CD4-positive, alpha-beta memory T cell (primary cell): ENCODE measurements at regions not wholly inside any gene's neighbourhood (a gene's known extent, or its start where the extent isn't known, plus 50 kb on each side); places are given as distances from the start of the nearest gene placed in this dataset.

Source experiments
- CTCF ChIA-PET: fragments of 350-600 bp; sonication (Branson Sonifier 250); formaldehyde crosslinking; loops from one replicate; lab custom pipeline; 2021; ENCODE audit warnings: inconsistent platforms; ENCODE audit not compliant: partially characterized antibody; lab: Charles Lee
- POLR2A ChIA-PET: fragments of 350-600 bp; sonication (Branson Sonifier 250); formaldehyde crosslinking; loops from one replicate; lab custom pipeline; 2021; ENCODE audit not compliant: partially characterized antibody; lab: Charles Lee
- DNase-seq, 5 donors: peaks; one replicate each; pipeline versions ENCODE4 v3.0.0 to v3.0.0-alpha.2; 2020 to 2022; ENCODE audit warnings: mixed read lengths in 1 of 5
- H3K27ac ChIP-seq: one replicate; pipeline ENCODE4 v1.7.0; 2013; ENCODE audit warnings: low read depth, low read length
- H3K27me3 ChIP-seq: 2 replicates; pipeline ENCODE4 v1.7.0; 2013; ENCODE audit warnings: mild to moderate bottlenecking, low read length, moderate library complexity; ENCODE audit not compliant: insufficient read depth
- H3K36me3 ChIP-seq: 2 replicates; pipeline ENCODE4 v1.7.0; 2013; ENCODE audit warnings: mild to moderate bottlenecking, low read length, moderate library complexity; ENCODE audit not compliant: insufficient read depth
- H3K4me1 ChIP-seq: 2 replicates; pipeline ENCODE4 v1.7.0; 2013; ENCODE audit warnings: mild to moderate bottlenecking, low read length, moderate library complexity; ENCODE audit not compliant: insufficient read depth
- H3K4me3 ChIP-seq, 2 donors: one replicate each; pipeline ENCODE4 v1.7.0; 2013; ENCODE audit warnings: low read length in 2 of 2, mild to moderate bottlenecking in 1 of 2
- H3K9me3 ChIP-seq, 2 donors: one replicate each; pipeline ENCODE4 v1.7.0; 2013; ENCODE audit warnings: low read length in 2 of 2, control low read depth in 1 of 2; ENCODE audit not compliant: control insufficient read depth in 1 of 2
- H3K27ac Mint-ChIP-seq, 7 donors: one replicate each; pipeline ENCODE4 v1.8.0; 2020 to 2021; ENCODE audit warnings: mixed read lengths in 7 of 7, mild to moderate bottlenecking in 6 of 7, inconsistent platforms in 3 of 7, moderate library complexity in 3 of 7
- H3K27me3 Mint-ChIP-seq, 2 donors: one replicate each; pipeline ENCODE4 v1.8.0; 2020 to 2021; ENCODE audit warnings: mixed read lengths in 2 of 2
- H3K36me3 Mint-ChIP-seq, 2 donors: one replicate each; pipeline ENCODE4 v1.8.0; 2020 to 2021; ENCODE audit warnings: mixed read lengths in 2 of 2, inconsistent platforms in 1 of 2, mild to moderate bottlenecking in 1 of 2
- H3K4me1 Mint-ChIP-seq, 4 donors: one replicate each; pipeline ENCODE4 v1.8.0; 2020 to 2021; ENCODE audit warnings: mixed read lengths in 4 of 4, mild to moderate bottlenecking in 1 of 4
- H3K4me3 Mint-ChIP-seq, 8 donors: one replicate each; pipeline ENCODE4 v1.8.0; 2020 to 2021; ENCODE audit warnings: mixed read lengths in 8 of 8, mild to moderate bottlenecking in 7 of 8, moderate library complexity in 6 of 8, inconsistent platforms in 3 of 8
- H3K9me3 Mint-ChIP-seq, 8 donors: one replicate each; pipeline ENCODE4 v1.8.0; 2020 to 2021; ENCODE audit warnings: mixed read lengths in 8 of 8, mild to moderate bottlenecking in 5 of 8, inconsistent platforms in 3 of 8, moderate library complexity in 1 of 8
- intact Hi-C: fragments of 100-400 bp; cut with micrococcal nuclease; formaldehyde crosslinking; loops from one replicate; pipeline ENCODE4 v1.15.1; 2023

GRCh38 chr6:81568973-81569372, 183.5 kb downstream of the TENT5A start:
- Histone ChIP-seq H3K4me1 (no peaks in the 10 kb centered on the region), H3K9me3 (no peaks in the 10 kb centered on the region), H3K27ac (no peak overlapping the region), H3K4me3 (no peak overlapping the region), H3K27me3 (no peaks in the 10 kb centered on the region), H3K36me3 (no peaks in the 10 kb centered on the region)
- Mint-ChIP-seq H3K27ac (no peak overlapping the region), H3K27me3 (no peaks in the 10 kb centered on the region), H3K36me3 (no peaks in the 10 kb centered on the region), H3K4me3 (no peak overlapping the region), H3K4me1 (no peaks in the 10 kb centered on the region), H3K9me3 (peaks cover 0 to 10% (median 2%) of the 10 kb centered on the region in 8 donors)
- POLR2A ChIA-PET = no interaction called here
- intact Hi-C loops = no loop called here
- CTCF ChIA-PET = no interaction called here
- DNase-seq = no peak

DNA sequence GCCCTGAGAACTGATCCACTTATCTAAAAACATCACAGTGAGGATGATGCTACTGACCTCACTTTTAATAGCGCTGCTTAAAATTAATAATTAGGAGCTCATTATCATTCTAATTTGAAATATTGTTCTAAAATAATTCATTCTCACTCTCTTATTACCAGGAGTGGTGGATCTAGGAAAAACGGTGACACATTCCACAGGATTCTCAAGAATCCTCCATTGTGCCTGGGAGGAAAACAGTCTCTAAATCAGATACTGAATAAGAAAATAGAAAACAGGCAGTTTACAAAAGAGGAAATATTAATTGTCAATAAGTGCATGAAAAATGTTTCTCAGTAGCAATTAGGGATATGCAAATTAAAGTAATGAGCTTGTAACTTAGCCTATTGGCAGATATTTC, 187.4 kb downstream of the TENT5A start:
- Histone ChIP-seq H3K27ac (no peak overlapping the region), H3K27me3 (no peaks in the 10 kb centered on the region), H3K4me1 (no peaks in the 10 kb centered on the region), H3K36me3 (no peaks in the 10 kb centered on the region), H3K4me3 (no peak overlapping the region), H3K9me3 (no peaks in the 10 kb centered on the region)
- Mint-ChIP-seq H3K4me1 (no peaks in the 10 kb centered on the region), H3K4me3 (no peak overlapping the region), H3K27me3 (no peaks in the 10 kb centered on the region), H3K9me3 (peaks cover 0 to 9% (median under 1%) of the 10 kb centered on the region in 8 donors), H3K27ac (no peak overlapping the region), H3K36me3 (no peaks in the 10 kb centered on the region)
- ChIA-PET CTCF (no interaction called here), POLR2A (no interaction called here)
- intact Hi-C loops = no loop called here
- DNase-seq = no peak

GRCh38 chr6:81564470-81565068, 187.9 kb downstream of the TENT5A start:
- H3K9me3 Mint-ChIP-seq = peaks cover 0 to 9% (median under 1%) of the 10 kb centered on the region in 8 donors
- Histone ChIP-seq H3K36me3 (no peaks in the 10 kb centered on the region), H3K27ac (no peak overlapping the region), H3K9me3 (no peaks in the 10 kb centered on the region), H3K27me3 (no peaks in the 10 kb centered on the region), H3K4me3 (no peak overlapping the region), H3K4me1 (no peaks in the 10 kb centered on the region)
- no peak overlapping the region for H3K4me3 Mint-ChIP-seq
- H3K27ac Mint-ChIP-seq = no peak overlapping the region
- POLR2A ChIA-PET = no interaction called here
- CTCF ChIA-PET = no interaction called here
- DNase-seq = no peak
- H3K4me1 Mint-ChIP-seq = no peaks in the 10 kb centered on the region
- H3K36me3 Mint-ChIP-seq = no peaks in the 10 kb centered on the region
- intact Hi-C loops = no loop called here
- no peaks in the 10 kb centered on the region for H3K27me3 Mint-ChIP-seq

DNA sequence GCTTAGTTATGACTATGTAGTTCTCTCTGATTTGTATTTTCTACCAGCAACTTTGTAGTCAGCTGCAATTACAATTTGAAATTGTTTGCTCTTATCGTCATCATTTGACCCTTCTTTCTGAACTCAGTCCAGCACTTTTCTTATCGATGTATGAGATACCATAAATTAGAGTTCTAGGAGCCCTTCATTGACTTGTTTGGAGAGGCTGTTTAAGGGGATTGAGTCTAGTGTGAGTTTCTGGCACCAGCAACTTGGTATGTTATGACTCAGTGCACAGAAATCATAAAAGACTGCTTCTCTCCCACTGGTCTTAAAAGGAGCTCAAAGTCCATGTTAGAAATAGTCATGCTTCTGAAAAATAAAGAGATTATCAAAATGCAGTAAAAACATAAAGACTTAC, 190.3 kb downstream of the TENT5A start:
- Histone ChIP-seq H3K9me3 (no peaks in the 10 kb centered on the region), H3K27ac (no peak overlapping the region), H3K36me3 (no peaks in the 10 kb centered on the region), H3K4me3 (no peak overlapping the region), H3K4me1 (no peaks in the 10 kb centered on the region), H3K27me3 (no peaks in the 10 kb centered on the region)
- Mint-ChIP-seq H3K27ac (no peak overlapping the region), H3K4me1 (no peaks in the 10 kb centered on the region), H3K27me3 (no peaks in the 10 kb centered on the region), H3K9me3 (peaks cover 0 to 9% (median 0%) of the 10 kb centered on the region in 8 donors), H3K36me3 (no peaks in the 10 kb centered on the region), H3K4me3 (no peak overlapping the region)
- ChIA-PET CTCF (no interaction called here), POLR2A (no interaction called here)
- DNase-seq = no peak
- intact Hi-C loops = no loop called here

- Mint-ChIP-seq H3K27me3 (no peaks in the 10 kb centered on the region), H3K4me3 (no peak overlapping the region), H3K36me3 (no peaks in the 10 kb centered on the region), H3K27ac (no peak overlapping the region), H3K4me1 (no peaks in the 10 kb centered on the region), H3K9me3 (peaks cover 0 to 9% (median 0%) of the 10 kb centered on the region in 8 donors)
- Histone ChIP-seq H3K27me3 (no peaks in the 10 kb centered on the region), H3K9me3 (no peaks in the 10 kb centered on the region), H3K4me3 (no peak overlapping the region), H3K4me1 (no peaks in the 10 kb centered on the region), H3K27ac (no peak overlapping the region), H3K36me3 (no peaks in the 10 kb centered on the region)
- intact Hi-C loops = no loop called here
- no peak for DNase-seq
- POLR2A ChIA-PET = no interaction called here
- CTCF ChIA-PET = no interaction called here
These were observed 190.8 kb downstream of the TENT5A start for GRCh38 chr6:81561731-81562130.

DNA sequence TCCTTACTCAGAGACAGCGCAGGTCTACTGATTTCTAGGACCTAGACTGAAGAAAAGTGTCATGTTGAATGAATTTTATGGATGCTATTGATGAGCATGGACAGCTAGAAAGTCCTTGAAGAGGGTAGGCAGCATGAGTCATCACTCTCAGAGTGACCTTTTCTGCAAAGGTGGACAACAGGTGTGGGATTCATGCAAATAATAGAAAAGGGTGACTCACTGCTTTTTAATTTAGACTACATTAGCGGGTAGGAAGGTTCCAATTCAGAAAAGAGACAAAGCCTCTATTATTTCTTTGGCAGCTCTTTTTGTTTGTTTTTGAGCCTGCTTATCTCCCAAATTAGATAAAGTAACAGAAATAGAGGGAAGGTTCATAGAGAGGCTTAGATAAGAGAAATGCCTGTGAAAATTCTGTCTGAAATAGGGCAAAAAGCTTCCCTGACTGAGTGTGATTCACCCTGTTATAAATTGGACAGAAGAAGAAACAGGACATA, 191.4 kb downstream of the TENT5A start:
- H3K4me1 ChIP-seq = no peaks in the 10 kb centered on the region
- H3K27me3 ChIP-seq = no peaks in the 10 kb centered on the region
- H3K9me3 ChIP-seq = no peaks in the 10 kb centered on the region
- no peaks in the 10 kb centered on the region for H3K27me3 Mint-ChIP-seq
- no peaks in the 10 kb centered on the region for H3K36me3 Mint-ChIP-seq
- no peak overlapping the region for H3K4me3 Mint-ChIP-seq
- no peak overlapping the region for H3K4me3 ChIP-seq
- intact Hi-C loops = no loop called here
- no peak overlapping the region for H3K27ac ChIP-seq
- no peaks in the 10 kb centered on the region for H3K36me3 ChIP-seq
- H3K9me3 Mint-ChIP-seq = peaks cover 0 to 9% (median 0%) of the 10 kb centered on the region in 8 donors
- H3K4me1 Mint-ChIP-seq = no peaks in the 10 kb centered on the region
- H3K27ac Mint-ChIP-seq = no peak overlapping the region
- DNase-seq = no peak
- ChIA-PET CTCF (no interaction called here), POLR2A (no interaction called here)

GRCh38 chr6:81557811-81558210, 194.7 kb downstream of the TENT5A start:
- POLR2A ChIA-PET = no interaction called here
- CTCF ChIA-PET = no interaction called here

More at GRCh38 chr6:81557811-81558210, 194.7 kb downstream of the TENT5A start:
- Mint-ChIP-seq H3K4me1 (no peaks in the 10 kb centered on the region), H3K4me3 (no peak overlapping the region), H3K27ac (no peak overlapping the region), H3K27me3 (no peaks in the 10 kb centered on the region), H3K36me3 (no peaks in the 10 kb centered on the region), H3K9me3 (peaks cover 0 to 4% (median 0%) of the 10 kb centered on the region in 8 donors)
- Histone ChIP-seq H3K36me3 (no peaks in the 10 kb centered on the region), H3K9me3 (no peaks in the 10 kb centered on the region), H3K4me1 (no peaks in the 10 kb centered on the region), H3K4me3 (no peak overlapping the region), H3K27ac (no peak overlapping the region), H3K27me3 (no peaks in the 10 kb centered on the region)
- intact Hi-C loops = no loop called here
- DNase-seq = no peak
